RPMI7951 (cell line): ENCODE measurements at regions not wholly inside any gene's neighbourhood (a gene's known extent, or its start where the extent isn't known, plus 50 kb on each side); places are given as distances from the start of the nearest gene placed in this dataset.

Source experiments
- DNase-seq: peaks from one replicate; pipeline ENCODE4 v3.0.0-alpha.2; 2012; ENCODE audit warnings: low read depth

GRCh38 chr5:74126294-74126693 is 500.3 kb downstream of the ARHGEF28 start:
- DNase-seq = no peak

- no peak for DNase-seq
These were observed 498.8 kb downstream of the ARHGEF28 start for GRCh38 chr5:74124826-74125225.

DNA sequence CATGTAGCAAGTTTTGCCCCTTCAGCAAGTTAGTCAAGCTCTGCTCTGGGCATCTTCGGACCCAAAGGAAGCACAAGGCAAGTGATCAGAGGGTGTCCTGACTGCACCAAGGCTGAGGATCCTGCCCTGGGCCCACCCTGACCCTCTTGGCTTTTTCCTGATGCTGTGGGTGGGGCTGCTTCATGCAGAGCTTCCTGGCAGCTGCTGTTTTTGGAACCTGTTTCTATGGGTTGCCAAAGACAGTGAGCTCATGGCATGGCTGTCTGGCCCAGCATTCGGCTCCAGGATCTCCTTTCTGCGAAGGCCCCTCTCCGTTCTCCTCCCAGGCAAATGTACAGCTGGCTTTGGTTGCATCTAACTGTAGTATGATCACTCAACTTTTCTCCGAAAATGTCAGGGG is 497.9 kb downstream of the ARHGEF28 start:
- DNase-seq = no peak

- DNase-seq = no peak
These were observed 497.1 kb downstream of the ARHGEF28 start for GRCh38 chr5:74122979-74123590.

DNA sequence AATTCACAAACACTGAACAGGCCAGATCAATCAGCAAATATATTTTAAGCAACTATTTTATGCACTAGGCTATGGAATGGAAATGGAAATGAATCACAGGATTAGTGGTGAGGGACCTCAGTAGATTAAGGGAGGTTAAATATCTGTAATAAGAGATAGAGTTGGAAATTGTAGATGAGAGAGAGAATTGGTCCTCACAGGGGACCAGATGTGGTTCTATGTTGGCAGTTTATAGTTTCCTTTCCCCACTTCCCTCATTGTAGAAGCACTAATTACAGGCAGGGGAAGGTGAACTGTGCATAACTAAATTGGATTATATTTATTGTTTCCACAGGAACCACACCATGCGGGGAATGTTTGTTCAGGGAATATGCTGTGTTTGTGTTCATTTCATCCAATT is 496.2 kb downstream of the ARHGEF28 start:
- DNase-seq = no peak

DNA sequence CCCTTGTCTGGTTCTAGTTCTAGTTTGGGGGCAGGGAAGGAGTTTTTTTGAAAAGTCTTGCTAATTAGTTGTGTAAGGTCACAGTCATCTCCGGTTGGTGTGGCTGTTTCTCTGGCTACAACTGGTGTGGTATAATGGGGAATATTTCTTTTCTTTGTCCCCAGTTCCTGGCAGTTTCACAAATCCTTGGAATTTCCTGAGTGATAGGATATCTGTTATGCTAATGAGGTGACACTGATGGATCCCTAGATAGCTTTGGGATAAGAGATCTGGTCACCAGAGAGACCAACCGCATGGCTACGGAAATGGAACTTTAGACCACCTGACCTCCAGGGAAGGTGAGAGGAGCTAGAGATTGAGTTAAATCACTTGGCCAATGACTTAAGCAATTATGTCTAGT is 494.6 kb downstream of the ARHGEF28 start:
- DNase-seq = no peak

DNA sequence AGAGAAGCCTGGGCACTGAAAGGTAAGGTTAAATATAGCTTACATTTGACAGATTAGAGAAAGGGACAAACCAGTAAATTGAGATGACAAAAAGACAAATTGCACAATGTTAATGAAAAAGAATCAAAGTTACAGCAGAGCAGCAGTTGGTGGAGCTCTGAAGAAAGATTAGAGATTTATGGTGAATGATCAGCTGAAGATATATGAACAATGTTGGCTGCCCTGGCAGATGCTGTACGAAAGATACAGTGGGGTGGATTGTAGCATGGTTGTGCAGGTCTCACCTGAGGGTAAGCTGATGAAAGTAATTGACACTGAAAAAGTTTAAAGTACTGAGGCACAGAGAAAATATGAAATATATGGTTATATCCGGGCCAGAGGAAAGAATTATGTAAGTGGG is 492.1 kb downstream of the ARHGEF28 start:
- no peak for DNase-seq

- no peak for DNase-seq
These were observed 491.0 kb downstream of the ARHGEF28 start for GRCh38 chr5:74116984-74117383.

GRCh38 chr5:74116266-74116665 is 490.3 kb downstream of the ARHGEF28 start:
- DNase-seq = peak; percentile 40

DNA sequence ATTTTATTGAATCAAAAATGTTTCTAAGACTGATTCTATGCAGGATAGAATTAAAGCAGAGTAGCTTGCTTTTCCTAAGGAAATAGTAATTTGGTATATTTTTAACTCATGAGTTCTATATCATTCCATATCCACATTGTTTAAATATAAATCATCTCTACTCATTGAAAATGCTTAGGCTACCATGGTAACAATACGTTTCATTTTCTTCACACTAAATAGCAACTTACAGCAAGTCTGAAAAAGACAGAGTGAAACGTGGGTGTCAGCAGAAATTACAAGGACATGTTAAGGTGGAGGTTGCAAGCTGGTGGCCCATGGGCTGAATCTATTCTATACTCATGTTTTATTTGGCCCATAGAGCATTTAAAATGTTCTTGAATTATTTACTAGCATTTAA is 487.9 kb downstream of the ARHGEF28 start:
- DNase-seq = no peak

- DNase-seq = no peak
These were observed 487.2 kb downstream of the ARHGEF28 start for GRCh38 chr5:74113196-74113540.

- no peak for DNase-seq
These were observed 486.6 kb downstream of the ARHGEF28 start for GRCh38 chr5:74112372-74113195.

DNA sequence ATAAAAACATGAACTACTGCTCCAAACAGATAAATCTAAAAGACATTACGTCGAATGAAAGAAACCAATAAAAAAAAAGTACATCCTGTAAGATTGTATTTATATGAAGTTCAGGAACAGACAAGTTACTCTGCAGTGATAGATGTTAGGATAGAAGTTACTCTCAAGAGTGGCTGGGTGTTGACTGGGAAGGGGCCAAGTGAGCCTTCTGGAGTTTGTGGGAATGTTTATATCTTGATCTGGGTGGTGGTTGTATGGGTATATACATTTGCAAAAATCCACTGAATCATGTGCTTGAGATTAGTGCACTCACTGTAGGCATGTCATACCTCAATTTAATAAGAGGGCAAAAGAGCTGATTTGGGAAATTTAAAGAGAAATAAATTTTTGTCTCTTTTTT is 485.8 kb downstream of the ARHGEF28 start:
- no peak for DNase-seq

GRCh38 chr5:74109344-74109743 is 483.3 kb downstream of the ARHGEF28 start:
- DNase-seq = peak; percentile 11

DNA sequence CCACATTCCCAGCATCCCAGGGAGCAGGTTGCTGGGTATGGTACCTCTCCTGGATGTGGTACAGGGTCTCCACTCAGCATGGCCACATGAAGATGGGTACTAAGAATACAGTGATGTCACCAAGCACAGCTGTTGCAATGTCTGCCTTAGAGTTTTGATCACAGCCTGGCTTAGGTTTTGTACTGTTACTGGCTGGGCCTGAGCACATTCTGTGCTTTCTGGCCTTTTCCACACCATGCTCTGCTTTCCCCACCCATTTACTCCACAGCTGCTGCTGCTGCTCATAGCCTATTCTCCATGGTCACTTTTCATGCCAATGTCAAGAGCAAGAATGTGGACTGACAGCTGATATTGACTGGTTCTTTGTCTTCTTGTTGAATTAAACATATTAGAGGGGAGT is 481.9 kb downstream of the ARHGEF28 start:
- no peak for DNase-seq

DNA sequence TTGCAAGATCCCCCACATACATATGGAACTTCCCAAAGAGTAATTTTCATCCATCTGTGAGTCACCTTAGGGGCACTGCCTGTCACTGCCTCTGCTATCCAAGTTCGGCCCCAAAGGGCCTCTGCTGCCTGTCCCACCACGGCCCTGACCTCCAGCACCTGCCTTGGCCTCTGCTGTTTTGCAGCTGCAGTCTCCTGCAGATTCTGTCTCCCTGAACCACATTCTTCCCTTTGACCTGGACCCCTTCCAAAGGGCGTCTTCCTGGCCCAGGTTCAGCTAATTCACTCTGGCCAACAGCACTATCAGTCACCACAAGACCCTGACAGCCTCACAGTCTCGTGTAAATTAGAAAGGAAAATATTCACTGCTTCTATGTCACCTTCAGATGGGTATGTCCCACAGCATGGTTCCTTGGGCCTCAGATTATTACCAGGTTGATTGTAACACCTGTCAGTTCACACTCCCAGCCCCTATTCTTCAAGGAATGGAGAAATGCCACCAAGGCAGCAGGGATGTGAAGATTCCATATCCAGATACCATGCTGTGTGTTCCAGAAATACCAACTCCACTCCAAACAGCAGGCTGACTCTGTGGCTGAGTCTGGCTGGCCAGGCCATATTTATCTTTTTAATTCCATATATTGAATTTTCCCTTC is 479.3 kb downstream of the ARHGEF28 start:
- peak; percentile 15 for DNase-seq

GRCh38 chr5:74103131-74104023 is 477.4 kb downstream of the ARHGEF28 start:
- DNase-seq = no peak

- DNase-seq = no peak
These were observed 474.3 kb downstream of the ARHGEF28 start for GRCh38 chr5:74100268-74100665.

- DNase-seq = no peak
These were observed 473.7 kb downstream of the ARHGEF28 start for GRCh38 chr5:74099538-74100267.

- DNase-seq = no peak
These were observed 472.9 kb downstream of the ARHGEF28 start for GRCh38 chr5:74098941-74099340.

GRCh38 chr5:74098456-74098855 is 472.5 kb downstream of the ARHGEF28 start:
- DNase-seq = no peak
